HFF-Myc (cell line): ENCODE measurements at regions not wholly inside any gene's neighbourhood (a gene's known extent, or its start where the extent isn't known, plus 50 kb on each side); places are given as distances from the start of the nearest gene placed in this dataset.

Source experiments
- DNase-seq: peaks from one replicate; pipeline ENCODE4 v3.0.0-alpha.2; 2011; ENCODE audit warnings: low read depth; ENCODE audit errors: extremely low read depth
- H3K4me3 ChIP-seq: replicated peaks from 2 replicates; pipeline ENCODE4 v1.5.1; 2011; ENCODE audit warnings: low read depth, mild to moderate bottlenecking, control low read depth, low read length
- CTCF ChIP-seq: IDR thresholded peaks from 2 replicates; pipeline ENCODE4 v1.5.1; 2012; ENCODE audit warnings: mild to moderate bottlenecking, low read depth, low read length, control low read depth; ENCODE audit errors: missing control alignments

- no peak for TF ChIP-seq CTCF
- no peak overlapping the region for H3K4me3 ChIP-seq
Measured at GRCh38 chr16:58940609-58941008, 206.5 kb upstream of the GOT2 start.

GRCh38 chr16:58938811-58939210 is 204.7 kb upstream of the GOT2 start:
- no peak for TF ChIP-seq CTCF
- DNase-seq: no peak
- no peak overlapping the region for H3K4me3 ChIP-seq

More at GRCh38 chr16:58940609-58941008, 206.5 kb upstream of the GOT2 start:
- no peak for DNase-seq

GRCh38 chr16:58937661-58938060 is 203.5 kb upstream of the GOT2 start:
- H3K4me3 ChIP-seq: no peak overlapping the region
- TF ChIP-seq CTCF: no peak
- no peak for DNase-seq

GRCh38 chr16:58933186-58933585 is 199.1 kb upstream of the GOT2 start:
- TF ChIP-seq CTCF: no peak
- no peak for DNase-seq
- H3K4me3 ChIP-seq: no peak overlapping the region

- no peak for TF ChIP-seq CTCF
- no peak for DNase-seq
- H3K4me3 ChIP-seq: no peak overlapping the region
Measured at GRCh38 chr16:58931436-58931835, 197.3 kb upstream of the GOT2 start.

- H3K4me3 ChIP-seq: no peak overlapping the region
- TF ChIP-seq CTCF: no peak
- no peak for DNase-seq
Measured at GRCh38 chr16:58923094-58923493, 189.0 kb upstream of the GOT2 start.

GRCh38 chr16:58913456-58913855 is 179.3 kb upstream of the GOT2 start:
- DNase-seq: no peak
- TF ChIP-seq CTCF: no peak
- no peak overlapping the region for H3K4me3 ChIP-seq
